BJ (cell line): ENCODE measurements at regions not wholly inside any gene's neighbourhood (a gene's known extent, or its start where the extent isn't known, plus 50 kb on each side); places are given as distances from the start of the nearest gene placed in this dataset.

ENCODE experiments used
- CTCF ChIA-PET: fragments of 350-600 bp; formaldehyde crosslinking; extraction: SDS; loops from one replicate; lab custom pipeline; 2021; ENCODE audit warnings: antibody characterized with exemption, inconsistent platforms; lab: Yijun Ruan, JAX
- POLR2A ChIA-PET: fragments of 300-600 bp; sonication (Branson Sonifier 250); formaldehyde crosslinking; extraction: SDS; loops from one replicate; lab custom pipeline; 2021; ENCODE audit warnings: antibody characterized with exemption; lab: Charles Lee
- DNase-seq: peaks from one replicate; pipeline ENCODE4 v3.0.0-alpha.2; 2011; ENCODE audit warnings: low read depth
- H3K27me3 ChIP-seq: 2 replicates; pipeline ENCODE4 v1.6.0; 2011; ENCODE audit warnings: low read length; ENCODE audit not compliant: control insufficient read depth, insufficient read depth
- H3K36me3 ChIP-seq: 2 replicates; pipeline ENCODE4 v1.5.1; 2011; ENCODE audit warnings: low read length; ENCODE audit not compliant: control insufficient read depth, insufficient read depth
- H3K4me3 ChIP-seq: 2 replicates; pipeline ENCODE4 v1.5.1; 2011; ENCODE audit warnings: low read depth, mild to moderate bottlenecking, control low read depth, low read length
- CTCF ChIP-seq: IDR thresholded peaks from 2 replicates; pipeline ENCODE4 v1.5.1; 2011; ENCODE audit warnings: low read depth, mild to moderate bottlenecking, control low read depth, inconsistent platforms, low read length, moderate library complexity; ENCODE audit not compliant: insufficient read depth

- POLR2A ChIA-PET: no interaction called here
- TF ChIP-seq CTCF: no peak
- Histone ChIP-seq H3K36me3 (no peaks in the 10 kb centered on the region), H3K27me3 (no peaks in the 10 kb centered on the region), H3K4me3 (no peak overlapping the region)
- CTCF ChIA-PET: interaction anchor here (1.2 kb wide), 1 partner anchor 11 kb away, joined by 5 read pairs; no protein-coding TSS in a partner anchor
- DNase-seq: no peak
Measured at GRCh38 chr14:34208532-34208931, 253.5 kb downstream of the SPTSSA start.

- CTCF ChIA-PET: no interaction called here
- Histone ChIP-seq H3K27me3 (no peaks in the 10 kb centered on the region), H3K36me3 (no peaks in the 10 kb centered on the region), H3K4me3 (no peak overlapping the region)
- DNase-seq: no peak
- no peak for TF ChIP-seq CTCF
- POLR2A ChIA-PET: no interaction called here
Measured at GRCh38 chr14:34205799-34206198, 254.9 kb upstream of the EGLN3 start.

- Histone ChIP-seq H3K4me3 (no peak overlapping the region), H3K27me3 (no peaks in the 10 kb centered on the region), H3K36me3 (no peaks in the 10 kb centered on the region)
- POLR2A ChIA-PET: no interaction called here
- no peak for DNase-seq
- no peak for TF ChIP-seq CTCF
- CTCF ChIA-PET: no interaction called here
Measured at GRCh38 chr14:34204774-34205173, 253.9 kb upstream of the EGLN3 start.

DNA sequence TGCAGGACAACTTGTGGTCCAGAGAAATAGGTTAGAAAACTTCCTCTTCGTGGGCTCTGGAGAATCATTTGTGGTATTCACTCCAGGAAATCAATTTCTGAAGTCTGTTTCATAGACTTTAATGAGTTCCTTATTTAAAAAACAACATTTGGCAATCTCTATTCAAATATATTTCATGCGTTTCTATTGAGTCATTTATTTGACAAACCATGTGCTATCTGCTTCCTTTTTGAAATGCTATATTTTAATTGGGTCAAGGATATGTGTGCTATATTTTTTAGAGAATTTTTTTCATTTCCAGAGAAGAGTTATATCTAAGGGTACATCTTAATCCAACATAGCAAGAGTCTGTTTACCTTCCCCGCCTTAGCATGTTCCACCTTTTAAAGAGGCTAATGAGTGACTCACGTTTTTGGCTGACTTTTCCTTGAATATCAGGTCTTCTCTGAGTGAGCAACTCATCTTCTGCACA is 252.4 kb upstream of the EGLN3 start:
- peak; percentile 22 for DNase-seq
- CTCF ChIA-PET: no interaction called here

More for the DNA sequence above, 252.4 kb upstream of the EGLN3 start:
- TF ChIP-seq CTCF: no peak
- POLR2A ChIA-PET: no interaction called here
- Histone ChIP-seq H3K4me3 (no peak overlapping the region), H3K36me3 (no peaks in the 10 kb centered on the region), H3K27me3 (no peaks in the 10 kb centered on the region)
